GM12875 (cell line): ENCODE measurements at regions not wholly inside any gene's neighbourhood (a gene's known extent, or its start where the extent isn't known, plus 50 kb on each side); places are given as distances from the start of the nearest gene placed in this dataset.

Experiments used
- H3K4me3 ChIP-seq: one replicate; pipeline ENCODE4 v1.5.1; 2011; ENCODE audit warnings: low read depth, low read length, control low read depth
- CTCF ChIP-seq: IDR thresholded peaks from 2 replicates; pipeline ENCODE4 v1.5.1; 2011; ENCODE audit warnings: low read depth, mild to moderate bottlenecking, control low read depth, inconsistent platforms, low read length, moderate library complexity, borderline replicate concordance; ENCODE audit not compliant: insufficient read depth

- H3K4me3 ChIP-seq = no peak overlapping the region
- TF ChIP-seq CTCF = no peak
Observed at GRCh38 chr2:13601506-13601905, 884.8 kb downstream of the TRIB2 start.

GRCh38 chr2:13604951-13605661 is 888.4 kb downstream of the TRIB2 start:
- H3K4me3 ChIP-seq = no peak overlapping the region
- TF ChIP-seq CTCF = no peak

GRCh38 chr2:13607139-13607538 is 890.4 kb downstream of the TRIB2 start:
- H3K4me3 ChIP-seq = no peak overlapping the region
- no peak for TF ChIP-seq CTCF

- H3K4me3 ChIP-seq = no peak overlapping the region
- TF ChIP-seq CTCF = no peak
Observed at GRCh38 chr2:13611939-13612338, 895.2 kb downstream of the TRIB2 start.

GRCh38 chr2:13616059-13616458 is 899.3 kb downstream of the TRIB2 start:
- TF ChIP-seq CTCF = no peak
- no peak overlapping the region for H3K4me3 ChIP-seq

- TF ChIP-seq CTCF = no peak
- H3K4me3 ChIP-seq = no peak overlapping the region
Observed at GRCh38 chr2:13616616-13617015, 899.9 kb downstream of the TRIB2 start.

- no peak overlapping the region for H3K4me3 ChIP-seq
- no peak for TF ChIP-seq CTCF
Observed at GRCh38 chr2:13628122-13628521, 911.4 kb downstream of the TRIB2 start.
